ENCODE measurements at regions not wholly inside any gene's neighbourhood (a gene's known extent, or its start where the extent isn't known, plus 50 kb on each side); places are given as distances from the start of the nearest gene placed in this dataset.
"Not testable (repeated sequence)": the region's sequence is repeated elsewhere in the genome, so short reads cannot be mapped to it uniquely, and the experiment has no call there.

DNA sequence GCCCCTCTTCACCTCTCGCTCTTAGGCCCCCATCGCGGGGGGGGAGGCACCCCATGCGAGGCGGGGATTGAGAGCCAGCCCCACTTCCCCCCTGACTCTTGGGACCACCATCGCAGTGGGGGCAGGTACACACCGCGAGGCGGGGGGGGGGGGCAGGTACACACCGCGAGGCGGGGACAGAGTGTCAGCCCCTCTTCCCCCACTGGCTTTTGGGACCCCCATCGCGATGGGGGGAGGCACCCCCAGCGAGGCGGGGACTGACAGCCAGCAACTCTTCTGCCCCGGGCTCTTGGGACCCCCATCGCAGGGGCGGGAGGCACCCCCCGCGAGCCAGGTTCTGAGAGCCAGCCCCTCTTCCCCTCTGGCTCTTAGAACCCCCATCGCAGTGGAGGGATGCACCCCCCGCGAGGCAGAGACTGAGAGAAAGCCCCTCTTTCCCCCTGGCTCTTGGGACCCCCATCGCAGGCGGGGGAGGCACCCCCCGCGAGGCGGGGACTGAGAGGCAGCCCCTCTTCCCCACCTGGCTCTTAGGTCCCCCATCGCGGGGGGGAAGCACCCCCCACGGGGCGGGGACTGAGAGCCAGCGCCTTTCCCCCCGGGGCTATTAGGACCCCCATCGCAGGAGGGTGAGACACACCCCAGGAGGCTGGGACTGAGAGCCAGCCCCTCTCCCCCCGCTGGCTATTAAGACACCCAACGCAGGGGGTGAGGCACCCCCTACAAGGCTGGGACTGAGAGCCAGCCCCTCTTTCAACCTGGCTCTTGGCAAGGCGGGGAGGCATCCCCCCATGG lies 196.5 kb upstream of the PZP start:
- Histone ChIP-seq H3K36me3 (ENCODE audit: insufficient read depth, low read length) (no peaks in the 10 kb centered on the region), H3K4me2 (ENCODE audit: low read length) (no peak overlapping the region), H3F3A (ENCODE audit: insufficient read depth, low read length, poor library complexity, severe bottlenecking) (no peaks in the 10 kb centered on the region), H3K27ac (ENCODE audit: low read length) (no peak overlapping the region), H3K79me2 (replicated peaks; ENCODE audit: insufficient read depth, low read length) (no peaks in the 10 kb centered on the region), H3K9ac (ENCODE audit: low read length) (no peak overlapping the region), H3K9me2 (ENCODE audit: insufficient read depth, low read length) (no peaks in the 10 kb centered on the region), H4K20me1 (ENCODE audit: insufficient read depth) (no peaks in the 10 kb centered on the region), H3K9me3 (ENCODE audit: low read length) (no peaks in the 10 kb centered on the region), H2AFZ (ENCODE audit: low read depth, low read length) (no peak overlapping the region), H3K4me3 (ENCODE audit: low read length) (no peak overlapping the region), H3K27me3 (ENCODE audit: insufficient read depth, low read depth, low read length) (no peaks in the 10 kb centered on the region)
- no peak for TF ChIP-seq SMC3 (conservative IDR thresholded peaks at IDR 0.05; ENCODE audit: poor library complexity)

DNA sequence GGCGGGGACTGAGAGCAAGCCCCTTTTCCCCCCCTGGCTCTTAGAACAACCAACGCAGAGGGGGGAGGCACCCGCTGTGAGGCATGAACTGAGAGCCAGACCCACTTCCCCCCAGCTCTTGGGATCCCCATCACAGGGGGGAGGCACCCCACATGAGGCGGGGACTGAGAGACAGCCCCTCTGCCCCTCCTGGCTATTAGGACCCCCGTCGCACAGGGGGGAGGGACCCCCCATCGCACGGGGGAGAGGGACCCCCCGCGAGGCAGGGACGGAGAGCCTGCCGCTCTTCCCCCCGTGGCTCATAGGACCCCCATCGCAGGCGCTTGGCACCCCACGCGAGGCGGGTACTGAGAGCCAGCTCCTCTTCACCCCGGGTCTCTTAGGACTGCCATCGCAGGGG lies 195.8 kb upstream of the PZP start:
- Histone ChIP-seq H2AFZ (ENCODE audit: low read depth, low read length) (no peak overlapping the region), H3K9ac (ENCODE audit: low read length) (no peak overlapping the region), H3K27me3 (ENCODE audit: insufficient read depth, low read depth, low read length) (no peaks in the 10 kb centered on the region), H3K9me2 (ENCODE audit: insufficient read depth, low read length) (no peaks in the 10 kb centered on the region), H3K9me3 (ENCODE audit: low read length) (no peaks in the 10 kb centered on the region), H3K27ac (ENCODE audit: low read length) (no peak overlapping the region), H3K4me3 (ENCODE audit: low read length) (no peak overlapping the region), H4K20me1 (ENCODE audit: insufficient read depth) (no peaks in the 10 kb centered on the region), H3K36me3 (ENCODE audit: insufficient read depth, low read length) (no peaks in the 10 kb centered on the region), H3K79me2 (replicated peaks; ENCODE audit: insufficient read depth, low read length) (no peaks in the 10 kb centered on the region), H3F3A (ENCODE audit: insufficient read depth, low read length, poor library complexity, severe bottlenecking) (no peaks in the 10 kb centered on the region), H3K4me2 (ENCODE audit: low read length) (no peak overlapping the region)
- no peak for TF ChIP-seq TAF1 (IDR thresholded peaks at IDR 0.05; ENCODE audit: low read depth)
- TF ChIP-seq EZH2 (IDR thresholded peaks at IDR 0.05; ENCODE audit: borderline replicate concordance, insufficient read depth, low read length, poor library complexity, severe bottlenecking): no peak
- TF ChIP-seq, protein P1, sequence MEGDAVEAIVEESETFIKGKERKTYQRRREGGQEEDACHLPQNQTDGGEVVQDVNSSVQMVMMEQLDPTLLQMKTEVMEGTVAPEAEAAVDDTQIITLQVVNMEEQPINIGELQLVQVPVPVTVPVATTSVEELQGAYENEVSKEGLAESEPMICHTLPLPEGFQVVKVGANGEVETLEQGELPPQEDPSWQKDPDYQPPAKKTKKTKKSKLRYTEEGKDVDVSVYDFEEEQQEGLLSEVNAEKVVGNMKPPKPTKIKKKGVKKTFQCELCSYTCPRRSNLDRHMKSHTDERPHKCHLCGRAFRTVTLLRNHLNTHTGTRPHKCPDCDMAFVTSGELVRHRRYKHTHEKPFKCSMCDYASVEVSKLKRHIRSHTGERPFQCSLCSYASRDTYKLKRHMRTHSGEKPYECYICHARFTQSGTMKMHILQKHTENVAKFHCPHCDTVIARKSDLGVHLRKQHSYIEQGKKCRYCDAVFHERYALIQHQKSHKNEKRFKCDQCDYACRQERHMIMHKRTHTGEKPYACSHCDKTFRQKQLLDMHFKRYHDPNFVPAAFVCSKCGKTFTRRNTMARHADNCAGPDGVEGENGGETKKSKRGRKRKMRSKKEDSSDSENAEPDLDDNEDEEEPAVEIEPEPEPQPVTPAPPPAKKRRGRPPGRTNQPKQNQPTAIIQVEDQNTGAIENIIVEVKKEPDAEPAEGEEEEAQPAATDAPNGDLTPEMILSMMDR (IDR thresholded peaks at IDR 0.05; ENCODE audit: poor library complexity, severe bottlenecking): no peak
- TF ChIP-seq, protein P2, sequence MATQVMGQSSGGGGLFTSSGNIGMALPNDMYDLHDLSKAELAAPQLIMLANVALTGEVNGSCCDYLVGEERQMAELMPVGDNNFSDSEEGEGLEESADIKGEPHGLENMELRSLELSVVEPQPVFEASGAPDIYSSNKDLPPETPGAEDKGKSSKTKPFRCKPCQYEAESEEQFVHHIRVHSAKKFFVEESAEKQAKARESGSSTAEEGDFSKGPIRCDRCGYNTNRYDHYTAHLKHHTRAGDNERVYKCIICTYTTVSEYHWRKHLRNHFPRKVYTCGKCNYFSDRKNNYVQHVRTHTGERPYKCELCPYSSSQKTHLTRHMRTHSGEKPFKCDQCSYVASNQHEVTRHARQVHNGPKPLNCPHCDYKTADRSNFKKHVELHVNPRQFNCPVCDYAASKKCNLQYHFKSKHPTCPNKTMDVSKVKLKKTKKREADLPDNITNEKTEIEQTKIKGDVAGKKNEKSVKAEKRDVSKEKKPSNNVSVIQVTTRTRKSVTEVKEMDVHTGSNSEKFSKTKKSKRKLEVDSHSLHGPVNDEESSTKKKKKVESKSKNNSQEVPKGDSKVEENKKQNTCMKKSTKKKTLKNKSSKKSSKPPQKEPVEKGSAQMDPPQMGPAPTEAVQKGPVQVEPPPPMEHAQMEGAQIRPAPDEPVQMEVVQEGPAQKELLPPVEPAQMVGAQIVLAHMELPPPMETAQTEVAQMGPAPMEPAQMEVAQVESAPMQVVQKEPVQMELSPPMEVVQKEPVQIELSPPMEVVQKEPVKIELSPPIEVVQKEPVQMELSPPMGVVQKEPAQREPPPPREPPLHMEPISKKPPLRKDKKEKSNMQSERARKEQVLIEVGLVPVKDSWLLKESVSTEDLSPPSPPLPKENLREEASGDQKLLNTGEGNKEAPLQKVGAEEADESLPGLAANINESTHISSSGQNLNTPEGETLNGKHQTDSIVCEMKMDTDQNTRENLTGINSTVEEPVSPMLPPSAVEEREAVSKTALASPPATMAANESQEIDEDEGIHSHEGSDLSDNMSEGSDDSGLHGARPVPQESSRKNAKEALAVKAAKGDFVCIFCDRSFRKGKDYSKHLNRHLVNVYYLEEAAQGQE (IDR thresholded peaks at IDR 0.05; ENCODE audit: borderline replicate concordance): no peak
- no peak for TF ChIP-seq EP300 (conservative IDR thresholded peaks at IDR 0.05; ENCODE audit: poor library complexity, severe bottlenecking)
- TF ChIP-seq RAD21 (conservative IDR thresholded peaks at IDR 0.05): no peak
- no peak for TF ChIP-seq POLR2AphosphoS5 (IDR thresholded peaks at IDR 0.05)
- no peak for TF ChIP-seq SMC3 (conservative IDR thresholded peaks at IDR 0.05; ENCODE audit: poor library complexity)
- TF ChIP-seq MXI1 (conservative IDR thresholded peaks at IDR 0.05; ENCODE audit: poor library complexity, severe bottlenecking): no peak

DNA sequence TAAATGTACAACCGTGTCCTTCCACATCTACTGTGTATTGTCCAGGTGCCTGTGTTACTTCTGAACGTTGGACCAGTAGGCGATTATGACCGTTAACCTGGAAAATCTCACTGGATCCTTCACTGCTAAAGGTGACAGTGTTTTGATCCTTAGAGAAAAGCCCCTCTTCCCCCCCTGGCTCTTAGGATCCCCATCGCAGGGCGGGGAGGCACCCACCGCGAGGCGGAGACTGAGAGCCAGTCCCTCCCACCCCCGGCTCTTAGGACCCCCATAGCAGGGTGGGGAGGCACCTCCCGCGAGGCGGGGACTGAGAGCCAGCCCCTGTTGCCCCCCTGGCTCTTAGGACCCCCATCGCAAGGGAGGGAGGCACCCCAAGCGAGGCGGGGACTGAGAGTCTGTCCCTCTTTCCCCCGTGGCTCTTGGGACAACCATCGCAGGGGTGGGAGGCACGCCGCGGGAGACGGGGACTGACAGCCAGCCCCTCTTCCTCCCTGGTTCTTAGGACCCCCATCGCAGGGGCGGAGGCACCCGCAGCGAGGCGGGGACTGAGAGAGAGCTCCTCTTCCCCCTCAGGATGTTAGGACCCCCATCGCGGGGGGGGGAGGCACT lies 194.3 kb upstream of the PZP start:
- not testable (repeated sequence) for H3K4me2 ChIP-seq (ENCODE audit: low read length)

DNA sequence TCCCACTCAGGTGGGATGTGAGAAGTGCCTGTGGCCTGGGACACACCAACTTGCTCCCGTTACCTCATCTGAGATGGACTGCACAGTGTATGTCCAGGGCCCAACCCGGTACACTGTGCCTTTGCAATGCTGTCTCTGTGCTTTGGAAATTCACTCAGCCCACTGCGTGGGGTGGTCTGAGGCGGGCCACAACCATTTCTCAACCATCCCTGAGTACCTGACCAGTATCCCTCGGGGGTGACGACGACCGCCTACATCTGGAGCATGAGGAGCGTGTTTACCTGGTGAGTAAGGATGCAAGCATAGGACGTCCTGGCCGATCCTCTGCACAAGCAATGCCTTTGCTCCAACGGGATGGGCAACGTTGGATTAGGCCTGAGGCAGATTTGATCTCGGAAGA lies 188.2 kb upstream of the PZP start:
- not testable (repeated sequence) for H3K27ac ChIP-seq (ENCODE audit: low read length); H2AFZ ChIP-seq (ENCODE audit: low read depth, low read length); H3K9me3 ChIP-seq (ENCODE audit: low read length); H3K4me3 ChIP-seq (ENCODE audit: low read length); H3K9ac ChIP-seq (ENCODE audit: low read length); H3K4me2 ChIP-seq (ENCODE audit: low read length); H4K20me1 ChIP-seq (ENCODE audit: insufficient read depth); H3K9me2 ChIP-seq (ENCODE audit: insufficient read depth, low read length); H3K27me3 ChIP-seq (ENCODE audit: insufficient read depth, low read depth, low read length); H3K36me3 ChIP-seq (ENCODE audit: insufficient read depth, low read length); H3F3A ChIP-seq (ENCODE audit: insufficient read depth, low read length, poor library complexity, severe bottlenecking); H3K79me2 ChIP-seq (replicated peaks; ENCODE audit: insufficient read depth, low read length)

More for the DNA sequence above, 194.3 kb upstream of the PZP start:
- H4K20me1 ChIP-seq (ENCODE audit: insufficient read depth); H3K9me3 ChIP-seq (ENCODE audit: low read length); H3K27ac ChIP-seq (ENCODE audit: low read length); H3K36me3 ChIP-seq (ENCODE audit: insufficient read depth, low read length); H3K9me2 ChIP-seq (ENCODE audit: insufficient read depth, low read length); H3F3A ChIP-seq (ENCODE audit: insufficient read depth, low read length, poor library complexity, severe bottlenecking); H2AFZ ChIP-seq (ENCODE audit: low read depth, low read length); H3K9ac ChIP-seq (ENCODE audit: low read length); H3K27me3 ChIP-seq (ENCODE audit: insufficient read depth, low read depth, low read length); H3K79me2 ChIP-seq (replicated peaks; ENCODE audit: insufficient read depth, low read length): not testable (repeated sequence)
- H3K4me3 ChIP-seq (ENCODE audit: low read length): peak overlapping the region; percentile 38

DNA sequence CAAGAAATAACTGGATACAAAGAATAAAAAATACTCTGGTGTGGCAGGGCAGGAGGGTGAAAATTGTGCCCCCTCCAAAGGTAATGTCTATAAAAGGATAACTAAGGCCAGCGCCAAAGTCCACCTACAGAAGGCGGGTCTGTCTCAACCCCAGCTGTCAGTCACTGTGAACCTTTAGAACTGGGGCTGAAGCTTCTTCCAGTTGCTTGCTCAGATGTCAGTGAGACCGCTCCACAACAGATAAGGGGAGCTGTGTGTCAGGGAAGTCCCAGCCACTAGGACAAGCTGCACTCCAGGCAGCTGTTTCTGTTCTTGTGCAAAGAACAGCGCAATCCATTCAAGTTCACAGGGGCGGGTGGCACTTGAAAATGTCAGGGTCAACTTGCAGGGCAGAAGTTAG lies 187.0 kb upstream of the PZP start:
- not testable (repeated sequence) for H3K79me2 ChIP-seq (replicated peaks; ENCODE audit: insufficient read depth, low read length); H3K9ac ChIP-seq (ENCODE audit: low read length); H4K20me1 ChIP-seq (ENCODE audit: insufficient read depth); H3K4me2 ChIP-seq (ENCODE audit: low read length); H2AFZ ChIP-seq (ENCODE audit: low read depth, low read length); H3K27me3 ChIP-seq (ENCODE audit: insufficient read depth, low read depth, low read length); H3K27ac ChIP-seq (ENCODE audit: low read length); H3F3A ChIP-seq (ENCODE audit: insufficient read depth, low read length, poor library complexity, severe bottlenecking); H3K9me2 ChIP-seq (ENCODE audit: insufficient read depth, low read length); H3K9me3 ChIP-seq (ENCODE audit: low read length); H3K36me3 ChIP-seq (ENCODE audit: insufficient read depth, low read length); H3K4me3 ChIP-seq (ENCODE audit: low read length)
